CD4-positive, alpha-beta T cell (primary cell): ENCODE measurements at regions not wholly inside any gene's neighbourhood (a gene's known extent, or its start where the extent isn't known, plus 50 kb on each side); places are given as distances from the start of the nearest gene placed in this dataset.

ENCODE experiments used
- ATAC-seq: fragments of 200-7000 bp; cut with Tn5 transposase; one replicate; pipeline ENCODE4 v1.10.0; 2022; ENCODE audit warnings: mild to moderate bottlenecking; ENCODE audit not compliant: poor library complexity
- CTCF ChIA-PET: fragments of 350-600 bp; sonication (Branson Sonifier 250); formaldehyde crosslinking; loops from one replicate; lab custom pipeline; 2021; ENCODE audit warnings: antibody characterized with exemption, inconsistent platforms; lab: Charles Lee
- POLR2A ChIA-PET: fragments of 350-600 bp; sonication (Branson Sonifier 250); formaldehyde crosslinking; loops from one replicate; lab custom pipeline; 2021; ENCODE audit warnings: antibody characterized with exemption, inconsistent platforms; lab: Charles Lee
- DNase-seq, 14 experiments: peaks; one replicate each; pipeline ENCODE4 v3.0.0-alpha.2; 2013 to 2020; ENCODE audit warnings: mixed read lengths in 2 of 14
- H3K27ac ChIP-seq, 2 donors: one replicate each; pipeline versions ENCODE4 v1.5.1 to v1.7.0; 2013; ENCODE audit warnings: low read length in 2 of 2, low read depth in 1 of 2, mild to moderate bottlenecking in 1 of 2
- H3K27me3 ChIP-seq, 2 experiments: 1 replicate in 1 of 2; 2 replicates in 1 of 2; pipeline versions ENCODE4 v1.6.1 to v1.7.0; 2013; ENCODE audit warnings: low read length in 2 of 2, control low read depth in 1 of 2, mild to moderate bottlenecking in 1 of 2, moderate library complexity in 1 of 2; ENCODE audit not compliant: insufficient read depth in 2 of 2, control insufficient read depth in 1 of 2
- H3K36me3 ChIP-seq: one replicate; pipeline ENCODE4 v1.6.1; 2013; ENCODE audit warnings: low read length, control low read depth; ENCODE audit not compliant: insufficient read depth
- H3K4me1 ChIP-seq: one replicate; pipeline ENCODE4 v1.6.1; 2013; ENCODE audit warnings: low read length, control low read depth; ENCODE audit not compliant: insufficient read depth
- H3K4me3 ChIP-seq: one replicate; pipeline ENCODE4 v1.5.1; 2013; ENCODE audit warnings: mild to moderate bottlenecking, low read length, moderate library complexity
- H3K9me3 ChIP-seq, 2 experiments: 1 replicate in 1 of 2; 2 replicates in 1 of 2; pipeline versions ENCODE4 v1.6.1 to v1.7.0; 2013; ENCODE audit warnings: low read length in 2 of 2, mild to moderate bottlenecking in 2 of 2, control low read depth in 1 of 2, moderate library complexity in 1 of 2; ENCODE audit not compliant: control insufficient read depth in 1 of 2, insufficient read depth in 1 of 2
- H3K27ac Mint-ChIP-seq: one replicate; pipeline ENCODE4 v1.8.0; 2020; ENCODE audit warnings: mixed read lengths
- H3K27me3 Mint-ChIP-seq: one replicate; pipeline ENCODE4 v1.8.0; 2021; ENCODE audit warnings: mixed read lengths
- H3K36me3 Mint-ChIP-seq: one replicate; pipeline ENCODE4 v1.8.0; 2021; ENCODE audit warnings: low read depth, mixed read lengths
- H3K4me1 Mint-ChIP-seq: one replicate; pipeline ENCODE4 v1.8.0; 2021; ENCODE audit warnings: low read depth, mixed read lengths
- H3K4me3 Mint-ChIP-seq: one replicate; pipeline ENCODE4 v1.8.0; 2020; ENCODE audit warnings: mild to moderate bottlenecking, mixed read lengths
- H3K9me3 Mint-ChIP-seq: one replicate; pipeline ENCODE4 v1.8.0; 2020; ENCODE audit warnings: mixed read lengths
- intact Hi-C, 2 experiments: fragments of 100-400 bp; cut with DNase I in 1 of 2; cut with micrococcal nuclease in 1 of 2; formaldehyde crosslinking; loops; one replicate each; pipeline versions ENCODE4 v1.15.1 to v1.9.0; 2023 to 2025; cut with DNase I, micrococcal nuclease
- TF ChIP-seq, protein P1 (sequence below): fragments of 200-600 bp; IDR thresholded peaks from one replicate; pipeline ENCODE4 v1.8.0; 2022; ENCODE audit warnings: antibody characterized with exemption, mild to moderate bottlenecking

DNA sequence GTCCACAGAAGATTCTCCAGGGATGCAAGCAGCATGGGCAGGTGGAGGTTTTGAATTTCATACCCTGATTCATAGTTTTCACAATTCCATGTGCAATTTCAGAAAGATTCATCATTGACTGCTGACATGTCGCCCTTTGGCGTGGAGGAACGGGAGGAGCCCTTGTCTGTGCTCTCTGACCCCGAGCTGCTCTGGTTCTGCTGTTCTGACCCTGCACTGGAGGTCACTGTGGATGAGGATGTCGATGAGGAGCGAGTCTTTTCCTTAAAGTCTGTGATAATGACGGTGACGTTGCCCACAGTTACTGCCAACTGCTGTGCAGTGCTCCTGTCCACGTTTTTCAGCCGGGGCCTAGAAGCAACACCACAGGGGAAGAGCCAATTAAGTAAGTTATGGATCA lies 470.0 kb downstream of the SHQ1 start:
- intact Hi-C loops = loop anchor here in 1 of 2 experiments (5.0 kb wide), 1 partner anchor 59 kb away; no protein-coding TSS in a partner anchor
- no peak for DNase-seq
- peak overlapping the region; percentile 42 for H3K27ac Mint-ChIP-seq
- peaks cover 79% of the 10 kb centered on the region for H3K4me1 Mint-ChIP-seq
- Histone ChIP-seq H3K27ac (no peak overlapping the region), H3K36me3 (peaks cover 15% of the 10 kb centered on the region), H3K27me3 (no peaks in the 10 kb centered on the region), H3K9me3 (no peaks in the 10 kb centered on the region), H3K4me3 (no peak overlapping the region), H3K4me1 (peaks cover 9% of the 10 kb centered on the region)
- no peak overlapping the region for H3K4me3 Mint-ChIP-seq
- no peaks in the 10 kb centered on the region for H3K9me3 Mint-ChIP-seq
- POLR2A ChIA-PET = no interaction called here
- CTCF ChIA-PET = no interaction called here
- H3K36me3 Mint-ChIP-seq = peaks cover 18% of the 10 kb centered on the region
- TF ChIP-seq, protein P1, sequence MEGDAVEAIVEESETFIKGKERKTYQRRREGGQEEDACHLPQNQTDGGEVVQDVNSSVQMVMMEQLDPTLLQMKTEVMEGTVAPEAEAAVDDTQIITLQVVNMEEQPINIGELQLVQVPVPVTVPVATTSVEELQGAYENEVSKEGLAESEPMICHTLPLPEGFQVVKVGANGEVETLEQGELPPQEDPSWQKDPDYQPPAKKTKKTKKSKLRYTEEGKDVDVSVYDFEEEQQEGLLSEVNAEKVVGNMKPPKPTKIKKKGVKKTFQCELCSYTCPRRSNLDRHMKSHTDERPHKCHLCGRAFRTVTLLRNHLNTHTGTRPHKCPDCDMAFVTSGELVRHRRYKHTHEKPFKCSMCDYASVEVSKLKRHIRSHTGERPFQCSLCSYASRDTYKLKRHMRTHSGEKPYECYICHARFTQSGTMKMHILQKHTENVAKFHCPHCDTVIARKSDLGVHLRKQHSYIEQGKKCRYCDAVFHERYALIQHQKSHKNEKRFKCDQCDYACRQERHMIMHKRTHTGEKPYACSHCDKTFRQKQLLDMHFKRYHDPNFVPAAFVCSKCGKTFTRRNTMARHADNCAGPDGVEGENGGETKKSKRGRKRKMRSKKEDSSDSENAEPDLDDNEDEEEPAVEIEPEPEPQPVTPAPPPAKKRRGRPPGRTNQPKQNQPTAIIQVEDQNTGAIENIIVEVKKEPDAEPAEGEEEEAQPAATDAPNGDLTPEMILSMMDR = no peak
- no peak for ATAC-seq
- no peaks in the 10 kb centered on the region for H3K27me3 Mint-ChIP-seq

DNA sequence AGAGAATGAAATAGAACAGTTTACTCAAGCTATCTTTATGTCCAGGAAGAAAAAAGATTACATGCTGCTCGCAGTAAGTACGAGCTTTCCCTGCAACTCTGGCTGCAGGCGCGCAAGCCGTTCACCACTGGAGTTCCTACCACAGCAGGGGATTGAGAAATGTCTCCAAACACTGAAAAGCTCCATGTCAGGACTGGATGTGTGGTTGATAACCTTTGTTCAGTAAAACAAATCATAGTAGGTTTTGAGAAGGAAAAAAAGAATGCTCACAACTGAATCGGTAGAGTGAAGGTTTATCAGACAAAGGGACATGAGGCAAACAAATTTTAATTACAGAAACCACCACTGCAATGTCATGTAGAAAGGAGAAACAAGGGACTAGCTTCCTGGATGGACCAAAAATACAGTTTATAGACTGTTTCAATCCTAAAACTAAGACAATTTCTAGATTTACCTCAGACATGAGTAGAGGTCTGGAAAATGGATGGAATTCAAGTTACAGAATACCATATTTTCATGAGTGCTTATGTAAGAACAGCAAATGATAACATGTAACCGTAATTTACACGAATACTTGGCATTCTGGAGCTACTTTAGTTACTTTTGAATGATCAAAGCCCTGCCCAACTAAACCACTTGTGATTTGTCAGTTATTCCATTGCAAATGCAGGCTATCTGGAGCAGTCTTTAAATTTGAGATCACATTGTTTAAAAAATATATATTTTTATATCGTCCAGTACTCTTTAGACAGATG lies 471.1 kb downstream of the SHQ1 start:
- CTCF ChIA-PET = no interaction called here
- Mint-ChIP-seq H3K27ac (peak overlapping the region; percentile 32), H3K27me3 (no peaks in the 10 kb centered on the region), H3K4me1 (peaks cover 79% of the 10 kb centered on the region), H3K36me3 (peaks cover 18% of the 10 kb centered on the region), H3K4me3 (no peak overlapping the region), H3K9me3 (no peaks in the 10 kb centered on the region)
- DNase-seq = no peak
- POLR2A ChIA-PET = interaction anchor here (1.3 kb wide), 1 partner anchor 122 kb away, joined by 5 read pairs; no protein-coding TSS in a partner anchor
- ATAC-seq = no peak
- intact Hi-C loops = loop anchor here in 1 of 2 experiments (5.0 kb wide), 1 partner anchor 60 kb away; no protein-coding TSS in a partner anchor
- Histone ChIP-seq H3K4me1 (peaks cover 11% of the 10 kb centered on the region), H3K27me3 (no peaks in the 10 kb centered on the region), H3K27ac (no peak overlapping the region), H3K36me3 (peaks cover 15% of the 10 kb centered on the region), H3K9me3 (no peaks in the 10 kb centered on the region), H3K4me3 (no peak overlapping the region)
- TF ChIP-seq, protein P1 = no peak

DNA sequence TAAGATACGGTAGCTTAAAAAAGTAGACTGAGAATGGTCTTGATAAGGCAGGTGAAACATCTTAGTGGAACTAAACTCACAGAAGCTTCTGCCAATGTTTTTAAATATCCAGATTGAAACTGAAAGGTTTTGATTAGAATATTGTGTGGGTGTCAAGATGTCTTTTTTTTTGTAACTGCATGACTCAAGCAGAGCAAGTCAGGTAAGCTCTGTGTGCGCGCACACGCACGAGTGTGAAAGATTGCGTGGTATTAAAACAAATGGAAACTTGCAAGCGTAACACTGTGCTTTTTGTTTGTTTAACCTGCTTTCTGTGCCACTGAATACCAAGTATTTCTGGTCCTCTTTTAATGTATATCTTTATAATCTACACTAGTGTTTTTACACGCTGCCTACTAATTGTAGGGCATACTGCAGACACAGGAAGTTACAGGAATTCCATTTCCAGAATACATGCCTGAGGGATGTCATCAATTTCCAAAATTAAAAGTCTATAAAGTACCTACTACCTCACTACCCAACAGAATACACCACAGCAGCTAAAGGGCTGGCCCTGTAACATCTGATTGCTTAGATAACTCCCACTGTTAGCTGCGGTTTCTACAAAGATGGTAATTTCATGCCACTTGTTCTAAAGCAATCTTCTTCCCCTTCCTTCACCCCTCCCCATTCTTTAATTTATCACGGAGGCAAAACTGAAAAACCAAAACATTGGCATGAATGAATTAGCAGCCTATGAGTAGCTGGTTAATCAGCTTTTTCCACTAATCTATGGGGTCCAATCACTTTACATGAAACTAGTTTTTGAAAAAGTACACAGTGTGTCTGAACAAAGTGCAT lies 472.8 kb downstream of the SHQ1 start:
- Histone ChIP-seq H3K4me3 (no peak overlapping the region), H3K9me3 (no peaks in the 10 kb centered on the region), H3K27me3 (no peaks in the 10 kb centered on the region), H3K36me3 (peaks cover 15% of the 10 kb centered on the region), H3K27ac (no peak overlapping the region), H3K4me1 (peaks cover 10% of the 10 kb centered on the region)
- intact Hi-C loops = loop anchor here in 1 of 2 experiments (5.0 kb wide), 1 partner anchor 62 kb away; no protein-coding TSS in a partner anchor
- peak; percentile 83 for ATAC-seq
- Mint-ChIP-seq H3K27ac (peak overlapping the region; percentile 28), H3K4me3 (peak overlapping the region; percentile 1), H3K27me3 (no peaks in the 10 kb centered on the region), H3K4me1 (peaks cover 73% of the 10 kb centered on the region), H3K9me3 (no peaks in the 10 kb centered on the region), H3K36me3 (peaks cover 18% of the 10 kb centered on the region)
- POLR2A ChIA-PET = interaction anchor here (0.7 to 1.8 kb wide), 6 partner anchors 9 to 121 kb away, joined by 3 to 5 read pairs (median 4); no protein-coding TSS in a partner anchor
- peak in 4 of 14 experiments; percentile 7 to 37 (median 34) for DNase-seq
- TF ChIP-seq, protein P1 = no peak
- CTCF ChIA-PET = interaction anchor here (1.2 to 1.3 kb wide), 2 partner anchors 10 to 70 kb away, joined by 3 to 4 read pairs; no protein-coding TSS in a partner anchor
